ENCODE measurements at regions not wholly inside any gene's neighbourhood (a gene's known extent, or its start where the extent isn't known, plus 50 kb on each side); places are given as distances from the start of the nearest gene placed in this dataset.

- intact Hi-C loops (cut with DNase I): no loop called here
- H3K4me3 ChIP-seq: no peak overlapping the region
- H3K4me1 ChIP-seq: no peaks in the 10 kb centered on the region
- no peaks in the 10 kb centered on the region for H3K9me3 ChIP-seq
- no peak overlapping the region for H3K27ac ChIP-seq
- no peaks in the 10 kb centered on the region for H3K36me3 ChIP-seq
- DNase-seq (no peak), ATAC-seq (no peak)
- TF ChIP-seq POLR2A (IDR thresholded peaks at IDR 0.05) (no peak), CTCF (IDR thresholded peaks at IDR 0.05) (no peak)
- 27% methylated on average over 5 of the region's 5 CpGs for WGBS (ENCODE audit: insufficient coverage, low coverage, low lambda C conversion rate, missing lambda C conversion rate)
- no peaks in the 10 kb centered on the region for H3K27me3 ChIP-seq
Observed at GRCh38 chr18:38525039-38525438, 959.4 kb upstream of the CELF4 start.

GRCh38 chr18:38520786-38521185 lies 955.2 kb upstream of the CELF4 start:
- no peaks in the 10 kb centered on the region for H3K4me1 ChIP-seq
- WGBS (ENCODE audit: insufficient coverage, low coverage, low lambda C conversion rate, missing lambda C conversion rate): 46% methylated on average over 5 of the region's 5 CpGs

GRCh38 chr18:38502539-38502938 lies 936.9 kb upstream of the CELF4 start:
- H3K9me3 ChIP-seq: no peaks in the 10 kb centered on the region
- DNase-seq (no peak), ATAC-seq (no peak)
- H3K4me3 ChIP-seq: no peak overlapping the region
- 27% methylated on average over 1 of the region's 1 CpG for WGBS (ENCODE audit: insufficient coverage, low coverage, low lambda C conversion rate, missing lambda C conversion rate)
- intact Hi-C loops (cut with DNase I): no loop called here
- no peaks in the 10 kb centered on the region for H3K36me3 ChIP-seq
- no peaks in the 10 kb centered on the region for H3K4me1 ChIP-seq
- no peak for TF ChIP-seq CTCF (IDR thresholded peaks at IDR 0.05)
- no peak for TF ChIP-seq POLR2A (IDR thresholded peaks at IDR 0.05)
- no peak overlapping the region for H3K27ac ChIP-seq
- no peaks in the 10 kb centered on the region for H3K27me3 ChIP-seq

More at GRCh38 chr18:38520786-38521185, 955.2 kb upstream of the CELF4 start:
- no peak overlapping the region for H3K4me3 ChIP-seq
- H3K27ac ChIP-seq: no peak overlapping the region
- DNase-seq (no peak), ATAC-seq (no peak)
- no peak for TF ChIP-seq CTCF (IDR thresholded peaks at IDR 0.05)
- no peak for TF ChIP-seq POLR2A (IDR thresholded peaks at IDR 0.05)
- intact Hi-C loops (cut with DNase I): no loop called here
- H3K9me3 ChIP-seq: no peaks in the 10 kb centered on the region
- no peaks in the 10 kb centered on the region for H3K36me3 ChIP-seq
- no peaks in the 10 kb centered on the region for H3K27me3 ChIP-seq

- Histone ChIP-seq H3K36me3 (no peaks in the 10 kb centered on the region), H3K9me3 (no peaks in the 10 kb centered on the region), H3K4me3 (no peak overlapping the region), H3K27me3 (no peaks in the 10 kb centered on the region), H3K4me1 (no peaks in the 10 kb centered on the region), H3K27ac (no peak overlapping the region)
- no peak for ATAC-seq
- DNase-seq: no peak
- intact Hi-C loops (cut with DNase I): no loop called here
- WGBS (ENCODE audit: insufficient coverage, low coverage, low lambda C conversion rate, missing lambda C conversion rate): 18% methylated on average over 2 of the region's 2 CpGs
- no peak for TF ChIP-seq POLR2A (IDR thresholded peaks at IDR 0.05)
- no peak for TF ChIP-seq CTCF (IDR thresholded peaks at IDR 0.05)
Observed at GRCh38 chr18:38497266-38497665, 931.7 kb upstream of the CELF4 start.

GRCh38 chr18:38496222-38496793 lies 930.7 kb upstream of the CELF4 start:
- TF ChIP-seq POLR2A (IDR thresholded peaks at IDR 0.05) (no peak), CTCF (IDR thresholded peaks at IDR 0.05) (no peak)
- intact Hi-C loops (cut with DNase I): no loop called here
- Histone ChIP-seq H3K4me3 (no peak overlapping the region), H3K9me3 (no peaks in the 10 kb centered on the region), H3K27ac (no peak overlapping the region), H3K27me3 (no peaks in the 10 kb centered on the region), H3K36me3 (no peaks in the 10 kb centered on the region), H3K4me1 (no peaks in the 10 kb centered on the region)
- WGBS (ENCODE audit: insufficient coverage, low coverage, low lambda C conversion rate, missing lambda C conversion rate): 38% methylated on average over 1 of the region's 1 CpG
- no peak for ATAC-seq
- no peak for DNase-seq
